ENCODE measurements at regions not wholly inside any gene's neighbourhood (a gene's known extent, or its start where the extent isn't known, plus 50 kb on each side); places are given as distances from the start of the nearest gene placed in this dataset.

GRCh38 chr16:79449900-79450299 lies 150.6 kb downstream of the MAF start:
- Histone ChIP-seq H2BK15ac (ENCODE audit: low read depth, low read length) (no peak overlapping the region), H3K56ac (ENCODE audit: extremely low read depth, insufficient read depth, low read length) (no peak overlapping the region), H4K20me1 (ENCODE audit: insufficient read depth, low read length) (no peaks in the 10 kb centered on the region), H3K4ac (ENCODE audit: low read depth, low read length) (no peak overlapping the region), H2BK5ac (ENCODE audit: low read depth, low read length, poor library complexity, severe bottlenecking) (no peak overlapping the region), H4K8ac (ENCODE audit: low read depth in 2 of 2, low read length in 2 of 2) (no peak overlapping the region), H2BK20ac (ENCODE audit: low read depth, low read length) (no peak overlapping the region), H3K18ac (ENCODE audit: low read depth, low read length) (no peak overlapping the region), H2AK5ac (ENCODE audit: low read depth, low read length) (no peak overlapping the region), H3K9me1 (ENCODE audit: insufficient read depth, low read length) (no peaks in the 10 kb centered on the region), H3K27me3 (ENCODE audit: control insufficient read depth, insufficient read depth, low read length) (no peaks in the 10 kb centered on the region), H4K5ac (ENCODE audit: low read depth, low read length) (no peak overlapping the region), H4K91ac (ENCODE audit: insufficient read depth, low read depth, low read length) (no peak overlapping the region), H3K4me2 (ENCODE audit: low read depth, low read length) (no peak overlapping the region), H3K4me3 (ENCODE audit: insufficient read depth, low read depth, low read length) (no peak overlapping the region), H3K27ac (ENCODE audit: insufficient read depth, low read length) (no peak overlapping the region), H3K79me1 (ENCODE audit: low read depth in 1 of 2, low read length in 2 of 2) (no peaks in the 10 kb centered on the region), H2AK9ac (replicated peaks; ENCODE audit: low read depth, low read length, poor library complexity) (no peak overlapping the region), H3K23ac (ENCODE audit: low read depth, low read length) (no peak overlapping the region), H3K4me1 (ENCODE audit: control insufficient read depth, insufficient read depth, low read length) (no peaks in the 10 kb centered on the region), H3K36me3 (ENCODE audit: control insufficient read depth, insufficient read depth, low read length) (no peaks in the 10 kb centered on the region), H3K9ac (ENCODE audit: low read depth, low read length) (no peak overlapping the region), H2AFZ (replicated peaks; ENCODE audit: low read length, poor library complexity) (no peak overlapping the region), H3K9me3 (ENCODE audit: control insufficient read depth, insufficient read depth, low read length) (peaks cover 12% of the 10 kb centered on the region), H3K14ac (replicated peaks; ENCODE audit: low read depth, low read length) (no peak overlapping the region), H2BK120ac (ENCODE audit: low read depth, low read length) (no peak overlapping the region)
- no TSS peak for BruUV-seq (replicated peaks)
- dilution Hi-C loops (cut with HindIII; ENCODE audit: low sequenced_read_pairs, unreplicated experiment) (no loop called here), intact Hi-C loops (cut with micrococcal nuclease) (no loop called here), in situ Hi-C loops (cut with MboI; ENCODE audit: low sequenced_read_pairs) (no loop called here)
- ATAC-seq (ENCODE audit: low read depth) (no peak), DNase-seq (no peak)
- no peak for TF ChIP-seq FOS (IDR thresholded peaks at IDR 0.05; ENCODE audit: low read depth, low read length)
- TF ChIP-seq, protein P1, sequence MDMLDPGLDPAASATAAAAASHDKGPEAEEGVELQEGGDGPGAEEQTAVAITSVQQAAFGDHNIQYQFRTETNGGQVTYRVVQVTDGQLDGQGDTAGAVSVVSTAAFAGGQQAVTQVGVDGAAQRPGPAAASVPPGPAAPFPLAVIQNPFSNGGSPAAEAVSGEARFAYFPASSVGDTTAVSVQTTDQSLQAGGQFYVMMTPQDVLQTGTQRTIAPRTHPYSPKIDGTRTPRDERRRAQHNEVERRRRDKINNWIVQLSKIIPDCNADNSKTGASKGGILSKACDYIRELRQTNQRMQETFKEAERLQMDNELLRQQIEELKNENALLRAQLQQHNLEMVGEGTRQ (IDR thresholded peaks at IDR 0.05; ENCODE audit: low read depth, low read length): no peak
- no peak for TF ChIP-seq CTCF (conservative IDR thresholded peaks at IDR 0.05; ENCODE audit: low read depth, low read length)
- ChIA-PET POLR2A (ENCODE audit: unreplicated experiment) (no interaction called here), CTCF (no interaction called here)
- no CpG with 5 or more reads among the region's 6 CpGs for WGBS, 2 experiments (ENCODE audit: extremely low coverage in 2 of 2, insufficient read length in 1 of 2)
